Astrocyte (in vitro differentiated cells and primary cell): ENCODE measurements at regions not wholly inside any gene's neighbourhood (a gene's known extent, or its start where the extent isn't known, plus 50 kb on each side); places are given as distances from the start of the nearest gene placed in this dataset.

Source experiments
- DNase-seq: peaks from one replicate; pipeline ENCODE4 v3.0.0-alpha.2; 2010; ENCODE audit warnings: low read depth
- FAIRE-seq: peaks from 2 replicates; lab custom pipeline; 2011; peaks lifted over from hg19 to GRCh38; lab: Jason Lieb, UNC
- H2AFZ ChIP-seq: 2 replicates; pipeline ENCODE4 v1.6.0; 2012; ENCODE audit warnings: low read depth, low read length, inconsistent platforms
- H3K27ac ChIP-seq: 2 replicates; pipeline ENCODE4 v1.5.1; 2011; ENCODE audit warnings: low read depth, low read length, inconsistent platforms
- H3K27me3 ChIP-seq: 2 replicates; pipeline ENCODE4 v1.6.0; 2011; ENCODE audit warnings: low read length, inconsistent platforms; ENCODE audit not compliant: insufficient read depth
- H3K36me3 ChIP-seq: 2 replicates; pipeline ENCODE4 v1.5.1; 2011; ENCODE audit warnings: low read length, inconsistent platforms; ENCODE audit not compliant: insufficient read depth
- H3K4me1 ChIP-seq: 2 replicates; pipeline ENCODE4 v1.5.1; 2011; ENCODE audit warnings: low read length, inconsistent platforms; ENCODE audit not compliant: insufficient read depth
- H3K4me2 ChIP-seq: 2 replicates; pipeline ENCODE4 v1.6.0; 2012; ENCODE audit warnings: low read length, inconsistent platforms
- H3K4me3 ChIP-seq: 2 replicates; pipeline ENCODE4 v1.5.1; 2011; ENCODE audit warnings: low read depth, mild to moderate bottlenecking, low read length, inconsistent platforms; ENCODE audit not compliant: insufficient read depth
- H3K79me2 ChIP-seq: 2 replicates; pipeline ENCODE4 v1.6.0; 2012; ENCODE audit warnings: mild to moderate bottlenecking, low read length, inconsistent platforms; ENCODE audit not compliant: insufficient read depth
- H3K9ac ChIP-seq: 2 replicates; pipeline ENCODE4 v1.6.0; 2012; ENCODE audit warnings: mild to moderate bottlenecking, low read length, inconsistent platforms
- H3K9me3 ChIP-seq: 2 replicates; pipeline ENCODE4 v1.5.1; 2012; ENCODE audit warnings: low read depth, mild to moderate bottlenecking, low read length, inconsistent platforms; ENCODE audit not compliant: insufficient read depth
- H4K20me1 ChIP-seq: 2 replicates; pipeline ENCODE4 v1.6.0; 2012; ENCODE audit warnings: low read length, inconsistent platforms; ENCODE audit not compliant: insufficient read depth
- H3K27ac Mint-ChIP-seq: one replicate; pipeline ENCODE4 v1.8.0; 2021; ENCODE audit warnings: mild to moderate bottlenecking, mixed read lengths; ENCODE audit not compliant: unreplicated experiment
- H3K27me3 Mint-ChIP-seq: one replicate; pipeline ENCODE4 v1.8.0; 2021; ENCODE audit warnings: low read depth, mixed read lengths; ENCODE audit not compliant: unreplicated experiment
- H3K36me3 Mint-ChIP-seq: one replicate; pipeline ENCODE4 v1.8.0; 2021; ENCODE audit warnings: low read depth, mixed read lengths; ENCODE audit not compliant: unreplicated experiment
- H3K4me1 Mint-ChIP-seq: one replicate; pipeline ENCODE4 v1.8.0; 2021; ENCODE audit warnings: low read depth, mixed read lengths; ENCODE audit not compliant: unreplicated experiment
- H3K4me3 Mint-ChIP-seq: one replicate; pipeline ENCODE4 v1.8.0; 2021; ENCODE audit warnings: mild to moderate bottlenecking, moderate library complexity, mixed read lengths; ENCODE audit not compliant: unreplicated experiment
- H3K9me3 Mint-ChIP-seq: one replicate; pipeline ENCODE4 v1.8.0; 2021; ENCODE audit warnings: mild to moderate bottlenecking, mixed read lengths; ENCODE audit not compliant: unreplicated experiment
- EZH2 ChIP-seq: IDR thresholded peaks from 2 replicates; pipeline ENCODE4 v1.6.1; 2012; ENCODE audit warnings: mild to moderate bottlenecking, low read length, inconsistent platforms; ENCODE audit not compliant: insufficient read depth
- TF ChIP-seq, protein P1 (sequence below): IDR thresholded peaks from 2 replicates; pipeline ENCODE4 v1.5.1; 2011; ENCODE audit warnings: low read depth, mild to moderate bottlenecking, inconsistent platforms, low read length, moderate library complexity; ENCODE audit not compliant: insufficient read depth

DNA sequence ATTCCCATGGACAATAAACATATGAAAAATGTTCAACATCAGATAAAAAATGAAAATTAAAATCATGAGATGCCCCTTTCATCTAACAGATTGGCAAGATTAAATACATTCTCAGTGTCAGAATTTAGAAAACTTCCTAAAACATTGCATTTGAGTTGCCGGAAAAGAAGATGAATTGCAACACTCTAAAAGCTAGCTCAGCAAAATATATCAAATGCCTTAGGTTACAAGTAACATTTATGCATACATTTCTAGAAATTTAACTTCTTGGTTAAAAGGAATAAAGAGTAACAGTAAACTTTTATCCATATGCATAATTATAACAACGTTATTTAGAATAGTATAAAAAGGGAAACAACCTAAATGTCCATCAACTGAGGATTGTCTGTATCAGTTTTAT lies 239.0 kb downstream of the PMP22 start:
- H3K36me3 Mint-ChIP-seq = no peaks in the 10 kb centered on the region
- FAIRE-seq = no peak
- Histone ChIP-seq H3K4me2 (no peak overlapping the region), H3K27me3 (no peaks in the 10 kb centered on the region), H3K9me3 (no peaks in the 10 kb centered on the region), H3K9ac (no peak overlapping the region), H3K79me2 (no peaks in the 10 kb centered on the region), H4K20me1 (no peaks in the 10 kb centered on the region), H3K27ac (no peak overlapping the region), H3K36me3 (no peaks in the 10 kb centered on the region), H3K4me3 (no peak overlapping the region), H2AFZ (no peak overlapping the region), H3K4me1 (no peaks in the 10 kb centered on the region)
- H3K4me3 Mint-ChIP-seq = no peak overlapping the region
- no peak overlapping the region for H3K27ac Mint-ChIP-seq
- peaks cover 5% of the 10 kb centered on the region for H3K4me1 Mint-ChIP-seq
- TF ChIP-seq EZH2 = no peak
- TF ChIP-seq, protein P1, sequence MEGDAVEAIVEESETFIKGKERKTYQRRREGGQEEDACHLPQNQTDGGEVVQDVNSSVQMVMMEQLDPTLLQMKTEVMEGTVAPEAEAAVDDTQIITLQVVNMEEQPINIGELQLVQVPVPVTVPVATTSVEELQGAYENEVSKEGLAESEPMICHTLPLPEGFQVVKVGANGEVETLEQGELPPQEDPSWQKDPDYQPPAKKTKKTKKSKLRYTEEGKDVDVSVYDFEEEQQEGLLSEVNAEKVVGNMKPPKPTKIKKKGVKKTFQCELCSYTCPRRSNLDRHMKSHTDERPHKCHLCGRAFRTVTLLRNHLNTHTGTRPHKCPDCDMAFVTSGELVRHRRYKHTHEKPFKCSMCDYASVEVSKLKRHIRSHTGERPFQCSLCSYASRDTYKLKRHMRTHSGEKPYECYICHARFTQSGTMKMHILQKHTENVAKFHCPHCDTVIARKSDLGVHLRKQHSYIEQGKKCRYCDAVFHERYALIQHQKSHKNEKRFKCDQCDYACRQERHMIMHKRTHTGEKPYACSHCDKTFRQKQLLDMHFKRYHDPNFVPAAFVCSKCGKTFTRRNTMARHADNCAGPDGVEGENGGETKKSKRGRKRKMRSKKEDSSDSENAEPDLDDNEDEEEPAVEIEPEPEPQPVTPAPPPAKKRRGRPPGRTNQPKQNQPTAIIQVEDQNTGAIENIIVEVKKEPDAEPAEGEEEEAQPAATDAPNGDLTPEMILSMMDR = no peak
- DNase-seq = no peak
- H3K9me3 Mint-ChIP-seq = no peaks in the 10 kb centered on the region
- no peaks in the 10 kb centered on the region for H3K27me3 Mint-ChIP-seq

DNA sequence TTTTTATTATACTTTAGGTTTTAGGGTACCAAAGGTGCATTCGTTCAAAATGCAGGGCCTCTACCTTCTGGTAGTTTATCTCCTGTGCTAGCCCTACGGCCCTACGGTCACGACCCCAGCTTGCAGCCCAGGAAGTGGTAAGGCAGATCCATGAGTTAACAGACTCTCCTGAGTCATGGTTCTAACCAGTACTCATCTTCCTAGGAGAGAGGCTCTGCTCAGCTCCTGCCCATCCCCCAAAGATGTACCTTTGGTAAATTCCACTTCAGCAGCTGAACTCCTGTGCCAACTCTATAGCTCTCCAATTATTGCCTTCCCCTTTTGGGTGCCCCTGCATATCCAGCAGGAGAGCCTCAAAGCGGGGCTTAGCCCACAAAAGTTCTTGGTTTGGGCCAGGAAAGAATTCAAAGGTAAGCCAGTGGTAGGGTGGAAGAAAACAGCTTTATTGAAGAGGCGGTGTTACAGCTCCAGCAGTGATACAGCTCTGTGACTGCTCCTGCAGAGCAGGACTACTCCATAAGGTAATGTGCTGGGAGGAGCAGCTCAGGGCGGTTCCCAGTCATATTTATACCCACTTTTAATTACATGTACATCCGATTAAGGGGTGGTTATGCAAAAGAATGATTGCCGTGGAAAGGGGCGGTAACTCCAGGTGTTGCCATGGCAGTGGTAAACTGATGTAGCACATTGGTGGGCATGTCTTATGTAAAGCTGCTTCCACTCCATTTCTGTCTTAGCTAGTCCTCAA lies 241.4 kb downstream of the PMP22 start:
- Mint-ChIP-seq H3K9me3 (no peaks in the 10 kb centered on the region), H3K27me3 (no peaks in the 10 kb centered on the region), H3K4me1 (peaks cover 6% of the 10 kb centered on the region), H3K4me3 (no peak overlapping the region), H3K36me3 (no peaks in the 10 kb centered on the region), H3K27ac (peak overlapping the region; percentile 41)
- H3K27ac ChIP-seq = no peak overlapping the region
- H3K9ac ChIP-seq = no peak overlapping the region
- no peaks in the 10 kb centered on the region for H3K79me2 ChIP-seq
- no peaks in the 10 kb centered on the region for H3K9me3 ChIP-seq
- H2AFZ ChIP-seq = no peak overlapping the region
- DNase-seq = no peak
- no peaks in the 10 kb centered on the region for H3K27me3 ChIP-seq
- no peak for TF ChIP-seq EZH2
- TF ChIP-seq, protein P1 = no peak
- no peaks in the 10 kb centered on the region for H3K4me1 ChIP-seq
- no peaks in the 10 kb centered on the region for H3K36me3 ChIP-seq
- no peak overlapping the region for H3K4me2 ChIP-seq
- no peaks in the 10 kb centered on the region for H4K20me1 ChIP-seq
- FAIRE-seq = no peak
- H3K4me3 ChIP-seq = no peak overlapping the region

DNA sequence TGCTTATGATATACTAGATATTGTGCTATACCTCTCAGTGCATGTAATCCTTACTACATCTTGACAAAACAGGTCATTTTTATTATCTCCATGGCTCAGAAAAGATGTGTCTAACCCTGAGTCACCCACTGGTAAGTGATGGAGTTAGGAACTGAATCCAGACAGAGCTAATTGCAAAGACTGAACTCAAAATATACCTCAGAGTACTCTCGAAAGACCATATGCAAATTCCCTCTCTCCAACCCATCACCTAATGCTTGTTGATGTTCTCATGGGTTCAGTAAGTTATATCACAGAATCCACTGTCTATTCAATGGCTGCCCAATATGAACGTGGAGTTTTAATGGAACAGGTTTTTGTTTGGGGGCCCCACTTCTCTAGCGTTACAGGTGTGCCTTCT lies 246.0 kb downstream of the PMP22 start:
- H3K9me3 ChIP-seq = no peaks in the 10 kb centered on the region
- TF ChIP-seq, protein P1 = no peak
- TF ChIP-seq EZH2 = no peak
- no peak overlapping the region for H3K27ac Mint-ChIP-seq

More for the DNA sequence above, 246.0 kb downstream of the PMP22 start:
- Mint-ChIP-seq H3K27me3 (no peaks in the 10 kb centered on the region), H3K36me3 (no peaks in the 10 kb centered on the region), H3K4me3 (no peak overlapping the region), H3K4me1 (peaks cover 12% of the 10 kb centered on the region), H3K9me3 (no peaks in the 10 kb centered on the region)
- H2AFZ ChIP-seq = no peak overlapping the region
- H3K4me1 ChIP-seq = no peaks in the 10 kb centered on the region
- H3K27ac ChIP-seq = no peak overlapping the region
- no peaks in the 10 kb centered on the region for H3K27me3 ChIP-seq
- no peak overlapping the region for H3K4me3 ChIP-seq
- DNase-seq = no peak
- H3K79me2 ChIP-seq = no peaks in the 10 kb centered on the region
- no peak overlapping the region for H3K9ac ChIP-seq
- no peaks in the 10 kb centered on the region for H4K20me1 ChIP-seq
- FAIRE-seq = no peak
- H3K36me3 ChIP-seq = no peaks in the 10 kb centered on the region
- no peak overlapping the region for H3K4me2 ChIP-seq
